NCI-H2029 treated with DMSO at 0.1 percent for 48 hours (cell line): ENCODE measurements at regions not wholly inside any gene's neighbourhood (a gene's known extent, or its start where the extent isn't known, plus 50 kb on each side); places are given as distances from the start of the nearest gene placed in this dataset.
"Not testable (repeated sequence)": the region's sequence is repeated elsewhere in the genome, so short reads cannot be mapped to it uniquely, and the experiment has no call there.

Experiments used
- DNase-seq: peaks from one replicate; lab custom pipeline; 2025; lab: John Stamatoyannopoulos, UW

DNA sequence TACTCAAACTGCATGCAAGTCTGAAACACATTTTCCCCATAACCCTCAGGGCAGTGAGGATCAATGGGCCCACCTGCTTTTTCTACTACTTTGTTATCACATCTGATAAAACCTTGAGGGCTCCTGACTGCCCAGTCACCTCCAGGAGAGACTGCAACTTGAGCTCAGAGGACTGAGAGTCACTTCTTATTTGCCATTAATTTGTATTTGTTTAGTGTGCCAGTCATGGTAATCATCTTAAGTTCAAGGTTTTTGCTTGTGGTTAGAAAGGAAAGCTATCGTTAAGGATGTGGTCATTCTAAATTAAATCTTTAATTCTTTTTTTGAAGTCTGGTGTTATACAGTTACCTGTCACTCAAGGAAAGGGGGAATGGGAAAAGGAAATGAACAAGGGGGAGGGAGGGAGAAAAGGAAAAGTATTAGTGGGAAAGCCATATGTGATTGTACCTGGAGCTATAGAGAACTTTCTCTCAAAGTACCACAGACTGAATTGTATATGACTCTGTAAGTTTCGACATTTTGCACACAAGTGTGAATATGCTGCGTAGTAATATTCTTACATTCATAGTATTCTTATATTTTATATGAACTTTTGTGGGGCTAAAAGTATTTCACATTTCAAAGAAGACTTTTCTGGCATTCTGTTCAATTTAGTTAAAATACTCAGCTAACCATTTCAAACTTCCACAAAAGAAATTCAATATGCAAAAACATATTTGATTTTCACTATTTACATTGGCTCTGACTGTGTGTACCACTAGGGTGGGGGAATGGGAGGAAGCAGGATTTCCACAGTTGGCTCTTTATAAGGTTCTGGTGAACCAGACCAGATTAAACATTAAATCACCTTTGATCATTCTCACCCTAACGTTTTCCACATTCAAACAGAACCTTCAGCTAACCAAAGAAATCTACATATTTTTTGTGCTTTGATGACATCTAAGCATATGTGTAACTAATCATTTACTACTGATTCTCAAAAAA, 166.5 kb upstream of the ATP11B start:
- DNase-seq: peak; percentile 42

DNA sequence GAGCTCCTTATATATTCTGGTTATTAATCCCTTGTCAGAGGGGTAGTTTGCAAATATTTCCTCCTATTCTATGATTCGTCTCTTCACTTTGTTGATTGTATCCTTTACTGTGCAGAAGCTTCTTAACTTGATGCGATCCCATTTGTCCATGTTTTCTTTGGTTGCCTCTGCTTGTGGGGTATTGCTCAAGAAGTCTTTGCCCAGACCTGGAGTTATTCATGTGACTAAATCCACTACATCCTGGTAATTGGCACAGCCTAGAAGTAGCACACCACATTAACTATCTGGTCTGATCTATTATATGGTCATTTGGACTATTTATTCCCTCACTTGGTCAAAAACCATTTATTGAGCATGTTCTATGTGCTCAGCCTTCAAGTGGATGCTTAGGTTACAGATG, 164.8 kb upstream of the ATP11B start:
- DNase-seq: no peak

DNA sequence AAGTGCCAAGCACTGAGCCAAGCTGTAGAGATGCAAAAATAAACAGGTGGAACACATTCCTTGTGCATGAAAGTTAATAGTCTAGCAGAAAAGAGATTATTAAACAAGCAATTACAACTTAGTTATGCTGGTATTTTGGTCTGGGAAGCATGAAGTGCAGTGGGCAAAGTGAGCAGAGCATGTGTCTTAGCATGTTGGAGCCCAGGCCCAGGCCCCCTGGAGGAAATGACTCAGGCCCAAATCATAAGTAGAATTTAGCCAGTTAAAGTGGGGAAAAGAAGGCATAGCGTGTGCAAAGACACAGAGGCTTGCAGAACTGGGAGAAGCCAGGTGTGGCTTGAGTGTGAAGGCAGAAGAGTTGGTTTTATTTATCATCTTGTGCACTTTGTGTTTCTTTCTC, 163.8 kb upstream of the ATP11B start:
- no peak for DNase-seq

GRCh38 chr3:182631183-182632076, 161.9 kb upstream of the ATP11B start:
- no peak for DNase-seq

DNA sequence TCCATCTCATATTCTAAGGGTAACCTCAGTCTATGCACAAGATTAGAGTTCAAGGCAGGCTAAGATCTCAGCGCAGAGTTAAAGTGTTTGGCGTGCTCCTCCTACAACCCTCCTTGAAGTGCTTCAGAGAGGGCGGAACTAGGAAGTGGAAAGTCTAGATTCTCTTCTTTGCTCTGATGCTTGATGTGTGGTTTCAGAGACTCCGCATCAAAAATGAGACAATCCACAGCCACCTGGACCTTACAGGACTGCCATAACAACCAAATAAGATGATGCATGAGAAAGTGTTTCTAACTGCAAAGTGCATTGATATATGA, 161.3 kb upstream of the ATP11B start:
- no peak for DNase-seq

GRCh38 chr3:182633186-182633585, 160.1 kb upstream of the ATP11B start:
- no peak for DNase-seq

DNA sequence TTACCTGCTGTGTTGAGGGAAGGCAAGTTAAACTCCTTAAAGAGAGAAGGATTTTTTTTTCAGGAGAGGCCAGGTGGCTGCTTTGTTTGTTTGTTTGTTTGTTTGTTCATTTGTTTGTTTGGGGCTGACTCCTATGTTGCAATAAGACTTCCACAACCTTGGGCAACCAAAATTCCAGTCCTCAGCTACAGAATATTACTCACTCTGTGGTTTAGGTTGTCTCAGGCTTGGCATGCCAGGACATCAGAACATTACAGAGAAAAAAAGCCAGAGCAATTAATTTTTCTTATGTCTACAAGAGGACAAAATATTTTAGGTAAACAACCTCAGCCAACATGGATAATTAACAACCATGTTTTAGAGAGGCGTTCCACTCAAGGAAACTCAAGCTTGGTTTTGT, 156.7 kb upstream of the ATP11B start:
- DNase-seq: no peak

GRCh38 chr3:182637350-182638110, 155.8 kb upstream of the ATP11B start:
- DNase-seq: no peak

DNA sequence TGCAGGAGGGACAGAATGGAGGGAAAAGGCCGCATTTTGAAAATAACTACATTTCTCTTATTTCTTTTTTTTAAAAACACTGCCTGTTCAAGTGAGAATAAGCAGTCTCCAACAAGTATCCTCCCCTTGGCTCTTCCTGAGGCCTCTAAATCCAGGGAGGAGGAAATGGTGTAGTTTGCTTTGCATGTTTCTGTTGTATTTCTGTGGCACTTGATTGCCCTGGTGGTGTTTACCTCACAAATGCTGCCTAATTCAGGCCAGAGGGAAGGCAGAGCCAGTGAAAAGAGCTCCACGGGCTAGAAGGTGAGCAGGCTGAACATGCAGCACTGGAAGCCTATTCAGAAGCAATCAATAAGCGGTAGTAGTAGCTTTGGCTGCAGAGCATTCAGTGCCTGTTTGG, 149.3 kb upstream of the ATP11B start:
- no peak for DNase-seq

DNA sequence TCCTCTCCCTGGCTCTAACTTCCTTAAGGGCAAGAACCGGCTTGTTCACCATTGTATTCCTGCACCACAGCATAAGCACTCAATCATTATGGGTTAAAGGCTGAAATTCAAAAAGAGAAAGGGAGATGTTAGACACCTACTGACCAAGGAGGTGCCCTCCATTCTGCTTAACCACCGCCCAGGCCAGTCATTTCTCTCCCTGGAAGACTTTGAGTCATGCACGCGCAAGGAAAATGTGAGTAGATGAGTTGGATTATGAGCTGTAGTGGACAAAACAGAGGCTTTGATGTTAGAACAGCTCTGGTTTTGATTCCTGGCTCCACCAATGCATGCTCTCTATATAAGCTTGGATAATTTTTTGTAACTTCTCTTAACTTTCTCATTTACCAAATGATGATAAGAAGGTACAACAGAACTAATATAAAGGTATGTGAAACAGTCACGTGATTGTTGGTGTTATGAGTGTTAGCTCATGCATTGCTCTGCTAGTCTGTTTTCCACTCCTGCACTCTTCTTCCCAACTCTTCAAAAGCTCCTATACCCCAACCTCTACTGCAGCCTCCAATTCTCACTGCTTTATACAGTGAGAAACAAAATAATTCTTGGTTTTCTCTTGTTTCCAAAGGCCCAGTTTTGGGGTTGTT, 148.4 kb upstream of the ATP11B start:
- DNase-seq: no peak

DNA sequence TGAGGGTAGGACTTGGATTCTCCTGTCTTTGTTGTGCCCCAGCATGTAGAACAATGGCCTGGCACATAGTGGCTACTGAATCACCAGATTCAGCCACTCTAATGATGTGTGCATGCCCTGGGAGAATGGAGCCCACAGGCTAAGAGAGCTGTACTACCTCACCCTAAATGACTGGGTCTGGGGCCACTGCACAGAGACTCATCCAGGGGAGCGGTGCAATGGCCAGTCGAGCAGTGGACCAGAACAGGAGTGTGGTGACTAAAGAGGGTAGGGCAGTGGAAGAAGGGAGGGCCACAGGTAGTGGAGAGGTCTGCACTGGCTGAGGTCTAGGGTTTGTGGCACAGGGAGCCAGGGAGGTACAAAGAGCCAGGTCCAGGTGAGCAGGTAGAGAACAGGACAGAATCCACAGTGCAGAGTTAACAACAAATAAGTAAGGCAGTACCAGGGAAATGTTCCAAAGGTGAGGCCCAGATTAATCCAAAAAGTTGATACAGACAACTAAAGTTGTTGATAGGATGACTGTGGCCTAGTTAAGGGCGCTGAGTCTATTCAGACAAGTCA, 142.7 kb upstream of the ATP11B start:
- no peak for DNase-seq

DNA sequence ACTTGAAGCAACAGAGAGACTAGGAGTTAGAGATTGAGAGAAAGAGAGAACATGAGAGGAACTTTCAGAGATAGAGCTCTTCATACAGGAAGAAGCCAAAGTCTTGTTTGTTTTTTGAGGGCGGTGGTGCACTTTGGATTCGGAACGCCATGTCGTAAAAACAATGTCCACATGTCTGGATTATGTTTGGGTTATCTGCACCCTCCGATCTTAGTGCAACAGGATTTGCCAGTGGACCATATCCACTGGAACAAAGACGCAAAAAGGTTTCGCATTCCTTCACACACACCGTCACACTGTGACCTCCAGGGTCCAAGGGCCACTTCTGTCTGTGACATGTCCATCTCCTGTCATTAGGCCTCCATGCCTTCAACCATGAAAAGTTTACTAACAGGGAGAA, 141.8 kb upstream of the ATP11B start:
- DNase-seq: no peak

DNA sequence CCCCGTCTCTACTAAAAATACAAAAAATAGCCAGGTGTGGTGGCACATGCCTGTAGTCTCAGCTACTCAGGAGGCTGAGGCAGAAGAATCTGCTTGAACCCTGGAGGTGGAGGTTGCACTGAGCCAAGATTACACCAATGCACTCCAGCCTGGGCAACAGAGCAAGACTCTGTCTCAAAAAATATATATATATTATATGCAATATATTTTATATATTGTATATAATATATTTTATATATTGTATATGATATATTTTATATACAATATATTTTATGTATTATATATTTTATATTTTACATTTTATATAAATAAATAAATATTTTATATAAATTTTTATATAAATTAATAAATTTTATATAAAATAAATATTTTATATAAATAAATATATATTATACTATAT, 140.2 kb upstream of the ATP11B start:
- not testable (repeated sequence) for DNase-seq

- DNase-seq: no peak
Observed at GRCh38 chr3:182668541-182668940, 124.8 kb upstream of the ATP11B start.

GRCh38 chr3:182668974-182669373, 124.3 kb upstream of the ATP11B start:
- no peak for DNase-seq

DNA sequence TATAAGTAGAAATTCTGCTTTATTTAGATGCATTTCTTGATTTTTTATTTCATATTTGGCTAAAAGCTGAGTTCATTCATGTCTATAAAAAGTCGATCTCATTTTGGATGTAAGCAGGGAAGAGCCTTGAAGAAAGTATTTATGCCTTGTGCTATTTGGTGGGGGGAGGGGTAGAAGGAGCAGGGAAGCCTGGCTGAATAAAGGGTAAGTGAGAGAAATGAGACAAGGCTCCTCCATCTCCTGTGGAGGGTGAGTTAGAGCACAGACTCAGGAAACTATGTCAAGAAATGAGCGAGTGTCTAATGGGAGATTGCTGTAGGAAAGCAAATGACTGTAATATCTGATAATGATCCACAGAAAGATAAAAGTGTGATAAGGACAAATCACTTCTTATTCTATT, 121.8 kb upstream of the ATP11B start:
- DNase-seq: no peak

DNA sequence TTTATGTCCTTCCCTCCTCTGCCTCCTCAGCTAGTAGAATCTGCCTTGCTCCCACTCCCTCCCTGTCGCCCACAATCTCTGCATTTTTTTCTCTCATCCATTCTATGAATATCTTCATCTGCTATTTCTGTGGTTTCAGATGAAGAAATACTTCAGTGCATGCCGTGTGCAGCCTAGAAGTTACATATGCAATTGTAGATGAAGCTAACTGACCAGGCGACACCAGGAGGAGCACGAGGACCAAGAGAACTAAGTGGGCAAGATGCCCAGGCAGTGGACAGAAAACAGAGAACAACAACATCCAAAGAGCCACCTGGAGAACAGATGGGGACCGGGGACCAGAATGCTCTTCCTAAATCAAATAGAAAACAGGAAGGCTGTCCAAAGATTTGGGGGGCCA, 121.4 kb upstream of the ATP11B start:
- no peak for DNase-seq

DNA sequence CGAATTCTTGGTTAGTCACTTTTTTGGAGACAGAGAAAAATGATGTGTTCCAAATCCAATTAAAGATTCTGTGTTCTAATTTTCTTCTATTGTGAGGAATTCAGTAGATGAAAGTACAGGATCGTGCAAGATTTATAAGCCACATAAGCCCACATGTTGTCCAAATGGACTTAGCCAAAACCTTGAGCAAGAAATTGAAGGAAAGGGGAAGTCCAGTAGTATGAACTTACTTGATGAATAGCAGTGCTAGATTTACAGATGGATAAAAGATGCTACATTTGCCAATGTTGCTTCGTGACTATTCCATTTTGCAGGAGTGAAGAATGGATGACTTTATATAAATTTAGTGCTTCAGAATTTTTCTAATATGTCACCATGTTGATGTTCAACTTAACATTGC, 120.0 kb upstream of the ATP11B start:
- DNase-seq: no peak

DNA sequence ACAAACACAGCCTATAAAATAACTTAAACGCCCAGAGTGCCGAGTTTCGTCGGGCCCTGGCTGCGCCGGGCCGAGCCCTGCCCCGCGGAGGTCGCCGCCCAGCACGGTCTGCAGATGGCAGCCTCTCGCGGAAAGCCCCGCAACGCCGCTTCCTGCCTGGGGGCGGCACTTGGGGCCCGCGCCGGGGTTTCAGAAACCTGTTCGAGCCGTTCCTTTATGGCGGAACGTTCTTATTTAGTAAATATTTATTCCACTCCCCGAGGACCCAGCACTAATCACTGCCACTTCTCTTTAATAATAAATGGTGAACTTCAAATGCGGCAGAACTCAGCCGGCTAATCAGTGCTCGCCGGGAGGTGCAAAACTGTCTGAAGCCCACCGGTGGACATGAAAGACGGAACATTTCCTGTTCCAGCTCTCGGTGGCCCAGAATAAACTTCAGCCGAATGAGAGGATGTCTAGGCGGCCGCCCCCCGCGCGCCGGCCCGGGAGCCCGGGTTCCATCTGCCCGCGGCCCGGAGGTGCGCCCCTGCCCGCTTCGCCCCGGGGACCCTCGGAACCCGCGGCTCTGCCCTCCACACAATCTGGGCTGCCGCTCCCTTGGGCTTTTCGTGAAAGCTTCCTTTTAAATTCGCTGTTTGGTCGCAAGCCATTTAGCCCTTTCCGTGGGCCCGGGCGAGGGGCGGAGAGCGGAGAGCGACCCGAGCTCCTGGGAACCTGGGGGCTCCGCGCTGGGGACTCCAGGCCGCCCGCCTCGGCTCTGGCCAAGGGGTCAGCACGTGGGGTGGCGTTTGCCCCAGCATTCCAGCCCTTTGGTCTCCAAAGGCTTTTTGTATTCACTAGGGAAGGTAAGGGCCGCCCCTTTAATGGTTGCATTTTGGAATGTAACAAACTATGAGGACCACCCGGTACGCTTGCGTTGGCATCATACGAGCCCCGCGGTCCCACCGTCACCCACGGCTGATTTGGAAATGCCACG, 110.8 kb upstream of the ATP11B start:
- DNase-seq: peak; percentile 50

DNA sequence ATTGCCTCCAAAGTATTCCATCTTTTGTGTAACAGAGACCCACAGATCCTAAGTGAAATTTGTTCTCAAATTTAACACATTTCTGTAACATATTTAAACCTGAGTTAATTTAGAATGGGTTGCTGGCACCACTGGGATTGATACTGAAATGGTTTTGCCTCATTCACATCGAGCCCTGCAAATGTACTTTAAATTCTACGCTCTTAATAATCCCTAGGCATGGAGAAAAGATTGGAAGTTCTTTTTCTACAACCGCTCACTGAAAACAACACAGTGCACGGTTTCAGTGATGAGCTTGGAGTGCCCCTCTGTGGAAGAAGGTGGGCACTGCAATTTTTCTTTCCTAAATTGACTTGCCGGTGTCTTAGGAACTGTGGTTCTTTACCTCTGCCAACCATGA, 109.9 kb upstream of the ATP11B start:
- peak; percentile 85 for DNase-seq
